SU-DHL-6 (cell line): ENCODE measurements at regions not wholly inside any gene's neighbourhood (a gene's known extent, or its start where the extent isn't known, plus 50 kb on each side); places are given as distances from the start of the nearest gene placed in this dataset.

Experiments used
- CTCF ChIP-seq: fragments of 200-600 bp; sonication (generic); IDR thresholded peaks from one replicate; pipeline ENCODE4 v1.5.1; 2017; ENCODE audit warnings: antibody characterized with exemption, mild to moderate bottlenecking, low read length, moderate library complexity; ENCODE audit not compliant: insufficient read depth, poor library complexity, severe bottlenecking
- EZH2phosphoT487 ChIP-seq: fragments of 200-600 bp; sonication (generic), shearing (Covaris generic); conservative IDR thresholded peaks from 2 replicates; pipeline ENCODE4 v1.6.1; 2018; ENCODE audit warnings: mild to moderate bottlenecking, antibody characterized with exemption, low read length, moderate library complexity, mixed read lengths

DNA sequence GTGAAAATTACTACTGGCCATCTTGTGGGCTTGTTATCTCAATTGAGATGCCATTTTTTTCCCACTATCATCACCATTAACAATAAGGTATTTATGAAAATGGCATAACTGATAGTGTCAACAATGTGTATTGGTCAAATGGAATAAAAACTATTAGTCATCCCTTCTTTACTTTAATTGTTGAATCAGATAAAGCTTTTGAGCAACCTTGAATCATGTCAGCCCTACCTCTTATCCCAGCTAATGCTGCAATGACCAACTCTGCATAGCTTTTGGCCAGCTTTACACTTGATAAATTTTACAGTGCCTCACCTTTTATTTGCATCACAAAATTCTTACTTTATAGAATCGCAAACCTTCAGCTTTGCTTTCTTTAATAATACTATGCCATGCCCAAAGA lies 784.0 kb upstream of the PRR20A start:
- no peak for TF ChIP-seq CTCF
- TF ChIP-seq EZH2phosphoT487: no peak
